ENCODE measurements at regions not wholly inside any gene's neighbourhood (a gene's known extent, or its start where the extent isn't known, plus 50 kb on each side); places are given as distances from the start of the nearest gene placed in this dataset.

- peaks cover 3% of the 10 kb centered on the region for H3K4me1 Mint-ChIP-seq
- H2AFZ ChIP-seq (replicated peaks): no peak overlapping the region
- no peak overlapping the region for H3K9ac ChIP-seq
- no peak overlapping the region for H3K27ac Mint-ChIP-seq
- no peaks in the 10 kb centered on the region for H4K20me1 ChIP-seq (ENCODE audit: low read depth)
- H3K27me3 ChIP-seq: no peaks in the 10 kb centered on the region
- H3K27ac ChIP-seq: no peak overlapping the region
- H3K4me1 ChIP-seq: no peaks in the 10 kb centered on the region
- H3K9me3 ChIP-seq (ENCODE audit: low read depth): no peaks in the 10 kb centered on the region
- no peaks in the 10 kb centered on the region for H3K36me3 Mint-ChIP-seq
- H3K4me3 Mint-ChIP-seq: no peak overlapping the region
- H3K4me2 ChIP-seq: no peak overlapping the region
- no peaks in the 10 kb centered on the region for H3F3A ChIP-seq (ENCODE audit: low read depth)
- no peaks in the 10 kb centered on the region for H3K79me2 ChIP-seq (ENCODE audit: low read depth)
- no peaks in the 10 kb centered on the region for H3K9me3 Mint-ChIP-seq
- H3K27me3 Mint-ChIP-seq (ENCODE audit: insufficient read depth, low read depth): no peaks in the 10 kb centered on the region
- H3K4me3 ChIP-seq: no peak overlapping the region
- DNase-seq (ENCODE audit: low spot score): no peak
- TF ChIP-seq EZH2 (IDR thresholded peaks at IDR 0.05): no peak
- no peak for TF ChIP-seq EZH2phosphoT487 (IDR thresholded peaks at IDR 0.05)
- TF ChIP-seq CTCF (IDR thresholded peaks at IDR 0.05): no peak
- H3K36me3 ChIP-seq: no peaks in the 10 kb centered on the region
Observed at GRCh38 chr2:41320491-41320890, 727.3 kb upstream of the PKDCC start.

GRCh38 chr2:41321351-41321750 lies 726.5 kb upstream of the PKDCC start:
- peaks cover 3% of the 10 kb centered on the region for H3K4me1 Mint-ChIP-seq
- no peak for DNase-seq (ENCODE audit: low spot score)
- H3K9me3 ChIP-seq (ENCODE audit: low read depth): no peaks in the 10 kb centered on the region
- H3K79me2 ChIP-seq (ENCODE audit: low read depth): no peaks in the 10 kb centered on the region
- H4K20me1 ChIP-seq (ENCODE audit: low read depth): no peaks in the 10 kb centered on the region
- no peak overlapping the region for H3K27ac Mint-ChIP-seq
- no peaks in the 10 kb centered on the region for H3K9me3 Mint-ChIP-seq
- H3K4me2 ChIP-seq: no peak overlapping the region
- no peaks in the 10 kb centered on the region for H3K27me3 Mint-ChIP-seq (ENCODE audit: insufficient read depth, low read depth)
- no peak for TF ChIP-seq CTCF (IDR thresholded peaks at IDR 0.05)
- TF ChIP-seq EZH2phosphoT487 (IDR thresholded peaks at IDR 0.05): no peak
- TF ChIP-seq EZH2 (IDR thresholded peaks at IDR 0.05): no peak
- no peaks in the 10 kb centered on the region for H3K36me3 Mint-ChIP-seq
- no peaks in the 10 kb centered on the region for H3K27me3 ChIP-seq
- no peaks in the 10 kb centered on the region for H3K4me1 ChIP-seq
- H3K4me3 ChIP-seq: no peak overlapping the region
- H3F3A ChIP-seq (ENCODE audit: low read depth): no peaks in the 10 kb centered on the region
- H3K27ac ChIP-seq: no peak overlapping the region
- H3K36me3 ChIP-seq: no peaks in the 10 kb centered on the region
- H2AFZ ChIP-seq (replicated peaks): no peak overlapping the region
- no peak overlapping the region for H3K9ac ChIP-seq
- no peak overlapping the region for H3K4me3 Mint-ChIP-seq

GRCh38 chr2:41326851-41327250 lies 721.0 kb upstream of the PKDCC start:
- peak; percentile 58 for DNase-seq (ENCODE audit: low spot score)
- no peaks in the 10 kb centered on the region for H4K20me1 ChIP-seq (ENCODE audit: low read depth)
- no peaks in the 10 kb centered on the region for H3K27me3 ChIP-seq
- no peaks in the 10 kb centered on the region for H3K79me2 ChIP-seq (ENCODE audit: low read depth)
- Mint-ChIP-seq H3K27ac (no peak overlapping the region), H3K27me3 (ENCODE audit: insufficient read depth, low read depth) (no peaks in the 10 kb centered on the region), H3K4me3 (no peak overlapping the region), H3K4me1 (peaks cover 8% of the 10 kb centered on the region), H3K36me3 (no peaks in the 10 kb centered on the region), H3K9me3 (no peaks in the 10 kb centered on the region)
- H3K36me3 ChIP-seq: no peaks in the 10 kb centered on the region
- H3K9ac ChIP-seq: no peak overlapping the region
- H3F3A ChIP-seq (ENCODE audit: low read depth): no peaks in the 10 kb centered on the region
- H3K4me2 ChIP-seq: no peak overlapping the region
- no peak overlapping the region for H3K4me3 ChIP-seq
- H3K4me1 ChIP-seq: peaks cover 4% of the 10 kb centered on the region
- H3K27ac ChIP-seq: no peak overlapping the region
- no peaks in the 10 kb centered on the region for H3K9me3 ChIP-seq (ENCODE audit: low read depth)
- no peak overlapping the region for H2AFZ ChIP-seq (replicated peaks)
- no peak for TF ChIP-seq EZH2phosphoT487 (IDR thresholded peaks at IDR 0.05)
- no peak for TF ChIP-seq CTCF (IDR thresholded peaks at IDR 0.05)
- no peak for TF ChIP-seq EZH2 (IDR thresholded peaks at IDR 0.05)

GRCh38 chr2:41329040-41329439 lies 718.8 kb upstream of the PKDCC start:
- Histone ChIP-seq H3K79me2 (ENCODE audit: low read depth) (no peaks in the 10 kb centered on the region), H3K27ac (no peak overlapping the region), H4K20me1 (ENCODE audit: low read depth) (no peaks in the 10 kb centered on the region), H3K4me2 (no peak overlapping the region), H2AFZ (replicated peaks) (no peak overlapping the region), H3K36me3 (no peaks in the 10 kb centered on the region), H3F3A (ENCODE audit: low read depth) (no peaks in the 10 kb centered on the region), H3K4me3 (no peak overlapping the region), H3K4me1 (peaks cover 4% of the 10 kb centered on the region), H3K9ac (no peak overlapping the region), H3K27me3 (no peaks in the 10 kb centered on the region), H3K9me3 (ENCODE audit: low read depth) (no peaks in the 10 kb centered on the region)
- H3K27ac Mint-ChIP-seq: no peak overlapping the region
- no peak overlapping the region for H3K4me3 Mint-ChIP-seq
- no peak for DNase-seq (ENCODE audit: low spot score)
- TF ChIP-seq CTCF (IDR thresholded peaks at IDR 0.05): no peak
- no peak for TF ChIP-seq EZH2 (IDR thresholded peaks at IDR 0.05)
- no peak for TF ChIP-seq EZH2phosphoT487 (IDR thresholded peaks at IDR 0.05)
- no peaks in the 10 kb centered on the region for H3K9me3 Mint-ChIP-seq
- peaks cover 2% of the 10 kb centered on the region for H3K27me3 Mint-ChIP-seq (ENCODE audit: insufficient read depth, low read depth)
- no peaks in the 10 kb centered on the region for H3K36me3 Mint-ChIP-seq
- peaks cover 5% of the 10 kb centered on the region for H3K4me1 Mint-ChIP-seq

All from neural progenitor cell (in vitro differentiated cells).